ENCODE measurements at regions not wholly inside any gene's neighbourhood (a gene's known extent, or its start where the extent isn't known, plus 50 kb on each side); places are given as distances from the start of the nearest gene placed in this dataset.

DNA sequence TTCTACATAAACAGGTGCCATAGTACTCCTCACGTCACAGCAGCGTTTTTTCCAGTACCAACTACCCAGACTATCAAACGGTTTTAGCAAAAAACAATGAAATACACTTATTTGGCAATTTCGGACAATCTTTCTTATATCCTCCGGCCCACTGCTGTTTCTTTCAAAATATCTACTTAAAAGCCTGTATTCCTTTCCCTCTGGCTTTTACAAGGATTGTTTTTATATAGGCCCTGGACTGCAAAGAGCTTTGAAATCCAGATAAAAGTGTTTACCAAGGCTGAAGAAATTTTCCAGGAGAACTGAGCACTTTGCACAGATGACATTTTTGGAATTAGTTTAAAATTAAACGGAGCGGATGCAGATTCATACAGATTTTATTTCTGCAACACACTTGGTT is 255.9 kb upstream of the STARD13 start:
- Histone ChIP-seq H3K4me3 (ENCODE audit: low read depth, low read length) (peak overlapping the region; percentile 65), H3K9me3 (ENCODE audit: control insufficient read depth, insufficient read depth, low read depth, low read length) (no peaks in the 10 kb centered on the region), H3K36me3 (ENCODE audit: control insufficient read depth, insufficient read depth, low read length) (no peaks in the 10 kb centered on the region), H3K9ac (ENCODE audit: low read length) (peak overlapping the region; percentile 94), H3K4me1 (ENCODE audit: control insufficient read depth, insufficient read depth, low read length) (peaks cover 38% of the 10 kb centered on the region), H3K27me3 (ENCODE audit: control insufficient read depth, insufficient read depth, low read length) (no peaks in the 10 kb centered on the region), H3K27ac (ENCODE audit: low read depth, low read length) (peak overlapping the region; percentile 99)

DNA sequence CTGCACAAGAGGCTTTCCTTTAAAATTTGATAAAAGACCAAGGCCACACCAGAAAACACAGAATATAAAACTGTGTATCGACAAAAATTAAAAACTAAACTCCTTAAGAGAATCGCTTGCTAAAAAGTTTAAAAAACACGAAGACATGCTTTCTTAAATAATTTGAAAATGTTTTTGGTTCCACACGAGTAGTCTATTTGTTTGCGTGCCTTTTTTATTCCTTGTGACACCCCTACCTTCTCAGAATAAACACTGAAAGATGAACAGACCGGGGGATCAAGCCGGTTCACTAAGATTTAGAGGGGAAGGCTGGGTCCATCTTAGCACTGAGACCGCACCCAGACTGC is 256.4 kb upstream of the STARD13 start:
- Histone ChIP-seq H3K4me1 (ENCODE audit: control insufficient read depth, insufficient read depth, low read length) (peaks cover 38% of the 10 kb centered on the region), H3K9me3 (ENCODE audit: control insufficient read depth, insufficient read depth, low read depth, low read length) (no peaks in the 10 kb centered on the region), H3K27ac (ENCODE audit: low read depth, low read length) (peak overlapping the region; percentile 99), H3K4me3 (ENCODE audit: low read depth, low read length) (peak overlapping the region; percentile 65), H3K9ac (ENCODE audit: low read length) (peak overlapping the region; percentile 94), H3K27me3 (ENCODE audit: control insufficient read depth, insufficient read depth, low read length) (no peaks in the 10 kb centered on the region), H3K36me3 (ENCODE audit: control insufficient read depth, insufficient read depth, low read length) (no peaks in the 10 kb centered on the region)

DNA sequence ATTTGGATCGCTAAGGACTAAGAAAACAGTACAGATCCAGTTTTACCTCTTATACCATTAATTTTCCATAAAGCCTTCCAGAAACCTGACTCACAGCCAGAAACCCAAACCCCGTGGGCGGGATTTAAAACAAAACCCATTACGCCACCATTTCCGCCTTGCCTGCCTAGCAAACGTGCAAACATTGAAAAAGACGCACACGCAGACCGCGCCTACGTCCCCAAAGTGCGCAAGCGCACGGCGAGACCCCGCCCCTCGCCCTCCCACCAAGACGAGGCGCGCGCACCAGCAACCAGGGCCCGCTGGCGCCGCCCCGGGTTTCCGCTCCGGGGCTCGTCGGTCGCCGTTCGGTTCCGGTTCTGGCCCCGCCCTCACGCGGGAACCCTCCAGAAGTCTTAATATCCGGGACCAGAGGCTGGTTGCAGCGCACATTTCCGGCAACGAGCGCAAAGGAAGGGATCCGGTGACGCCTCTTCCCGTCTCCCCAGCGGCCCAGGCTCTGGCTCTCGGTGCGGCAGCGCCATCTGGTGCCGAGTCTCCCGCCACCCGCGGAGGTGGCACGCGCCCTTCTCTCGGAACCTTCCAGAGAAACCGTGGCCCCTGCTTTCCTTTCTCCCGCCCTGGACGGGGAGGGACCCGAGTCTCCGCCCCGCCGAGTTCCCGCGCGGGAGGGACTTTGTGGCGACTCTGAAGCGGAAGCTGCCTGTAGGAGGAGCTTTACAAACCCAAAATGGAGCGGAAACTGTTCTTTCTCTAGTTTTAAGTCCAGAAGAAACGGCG is 256.9 kb upstream of the STARD13 start:
- peak overlapping the region; percentile 99 for H3K27ac ChIP-seq (ENCODE audit: low read depth, low read length)
- peak overlapping the region; percentile 65 for H3K4me3 ChIP-seq (ENCODE audit: low read depth, low read length)
- H3K9me3 ChIP-seq (ENCODE audit: control insufficient read depth, insufficient read depth, low read depth, low read length) = no peaks in the 10 kb centered on the region
- no peaks in the 10 kb centered on the region for H3K27me3 ChIP-seq (ENCODE audit: control insufficient read depth, insufficient read depth, low read length)
- peaks cover 38% of the 10 kb centered on the region for H3K4me1 ChIP-seq (ENCODE audit: control insufficient read depth, insufficient read depth, low read length)
- H3K9ac ChIP-seq (ENCODE audit: low read length) = peak overlapping the region; percentile 94
- H3K36me3 ChIP-seq (ENCODE audit: control insufficient read depth, insufficient read depth, low read length) = no peaks in the 10 kb centered on the region

DNA sequence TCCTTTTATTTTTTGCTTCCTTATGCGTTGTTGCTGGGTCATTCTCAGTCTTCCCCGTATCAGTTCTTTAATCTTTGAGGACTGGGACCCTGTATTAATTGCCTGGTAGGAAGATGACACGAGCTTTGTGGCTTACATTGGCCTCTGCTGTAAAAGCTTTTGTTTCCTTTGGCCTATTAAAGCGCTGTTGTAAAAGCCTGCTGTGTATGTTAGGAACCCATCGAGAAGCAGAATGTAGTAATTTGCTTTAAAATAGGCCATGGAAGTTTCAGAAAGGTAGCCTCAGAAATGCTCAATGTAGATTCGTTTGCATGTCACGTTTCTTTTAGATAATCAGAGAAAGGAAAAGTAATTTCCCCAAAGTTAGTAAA is 257.5 kb upstream of the STARD13 start:
- Histone ChIP-seq H3K27me3 (ENCODE audit: control insufficient read depth, insufficient read depth, low read length) (no peaks in the 10 kb centered on the region), H3K4me3 (ENCODE audit: low read depth, low read length) (peak overlapping the region; percentile 65), H3K9me3 (ENCODE audit: control insufficient read depth, insufficient read depth, low read depth, low read length) (no peaks in the 10 kb centered on the region), H3K27ac (ENCODE audit: low read depth, low read length) (peak overlapping the region; percentile 99), H3K4me1 (ENCODE audit: control insufficient read depth, insufficient read depth, low read length) (peaks cover 33% of the 10 kb centered on the region), H3K36me3 (ENCODE audit: control insufficient read depth, insufficient read depth, low read length) (no peaks in the 10 kb centered on the region), H3K9ac (ENCODE audit: low read length) (peak overlapping the region; percentile 94)

DNA sequence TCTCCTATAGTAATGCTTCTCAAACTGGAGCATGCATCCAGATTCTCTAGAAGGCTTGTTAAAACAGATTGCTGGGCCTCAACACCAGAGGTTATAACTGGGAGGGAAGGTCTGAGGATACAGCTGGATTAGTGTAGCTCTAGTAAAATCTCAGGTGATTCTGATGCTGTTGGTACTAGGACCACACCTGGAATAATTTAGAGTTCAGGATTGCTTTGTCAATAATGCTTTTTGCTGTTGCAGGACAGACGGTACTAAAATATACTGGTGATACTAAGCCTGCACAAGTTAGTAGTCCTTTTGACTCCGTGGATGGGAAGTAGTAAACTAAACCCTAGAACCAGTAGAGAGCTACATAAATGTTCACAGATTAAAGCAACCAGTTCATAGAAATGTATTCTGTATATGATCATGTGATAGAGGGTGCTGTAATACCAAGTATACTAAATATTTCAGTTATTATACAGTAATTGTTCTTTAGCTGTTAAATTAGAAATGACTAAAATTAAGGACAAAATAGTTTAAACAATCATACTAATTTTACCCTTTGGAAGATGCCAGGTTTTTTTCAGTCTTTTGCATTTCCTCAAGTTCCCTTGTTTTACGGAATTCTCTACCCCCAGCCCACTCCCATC is 258.2 kb upstream of the STARD13 start:
- H3K9ac ChIP-seq (ENCODE audit: low read length) = peak overlapping the region; percentile 94
- H3K36me3 ChIP-seq (ENCODE audit: control insufficient read depth, insufficient read depth, low read length) = no peaks in the 10 kb centered on the region
- H3K27ac ChIP-seq (ENCODE audit: low read depth, low read length) = peak overlapping the region; percentile 99
- no peaks in the 10 kb centered on the region for H3K9me3 ChIP-seq (ENCODE audit: control insufficient read depth, insufficient read depth, low read depth, low read length)
- H3K27me3 ChIP-seq (ENCODE audit: control insufficient read depth, insufficient read depth, low read length) = no peaks in the 10 kb centered on the region
- peaks cover 29% of the 10 kb centered on the region for H3K4me1 ChIP-seq (ENCODE audit: control insufficient read depth, insufficient read depth, low read length)
- peak overlapping the region; percentile 65 for H3K4me3 ChIP-seq (ENCODE audit: low read depth, low read length)

DNA sequence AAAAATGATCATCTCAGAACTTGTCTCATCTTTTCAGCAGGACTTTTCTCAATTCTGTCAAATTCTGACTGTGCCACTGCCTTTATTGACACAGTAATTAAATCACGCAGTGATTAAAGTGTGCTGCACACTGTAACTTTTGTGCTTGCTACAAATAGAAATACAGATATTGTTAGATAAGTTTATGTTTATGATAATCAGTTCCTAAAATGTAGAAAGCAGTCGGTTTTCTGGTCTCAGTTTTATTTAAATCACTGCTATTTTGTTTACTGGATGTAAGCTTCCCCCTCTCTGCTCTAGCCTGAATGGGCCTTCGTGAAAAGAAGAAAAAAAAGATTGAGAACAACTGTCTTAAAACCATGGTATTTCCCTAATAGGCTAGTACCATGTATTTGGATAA is 258.8 kb upstream of the STARD13 start:
- Histone ChIP-seq H3K4me3 (ENCODE audit: low read depth, low read length) (peak overlapping the region; percentile 65), H3K27me3 (ENCODE audit: control insufficient read depth, insufficient read depth, low read length) (no peaks in the 10 kb centered on the region)

DNA sequence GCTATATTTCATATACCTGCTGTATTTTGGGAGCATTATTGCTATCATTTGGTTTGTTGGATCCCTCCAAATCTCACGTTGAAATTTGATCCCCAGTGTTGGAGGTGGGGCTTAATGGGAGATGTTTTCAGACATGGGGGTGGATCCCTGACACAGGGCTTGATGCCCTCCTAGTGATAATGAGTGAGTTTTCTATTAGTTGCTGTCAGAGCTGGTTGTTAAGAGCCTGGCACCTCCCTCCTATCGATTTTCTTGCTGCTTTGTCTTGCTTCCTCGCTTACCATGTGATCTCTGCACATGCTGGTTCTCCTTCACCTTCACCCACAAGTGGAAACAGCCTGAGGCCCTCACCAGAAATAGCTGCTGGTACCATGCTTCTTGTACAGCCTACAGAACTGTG is 259.9 kb upstream of the STARD13 start:
- no peaks in the 10 kb centered on the region for H3K36me3 ChIP-seq (ENCODE audit: control insufficient read depth, insufficient read depth, low read length)
- no peak overlapping the region for H3K4me3 ChIP-seq (ENCODE audit: low read depth, low read length)
- no peaks in the 10 kb centered on the region for H3K27me3 ChIP-seq (ENCODE audit: control insufficient read depth, insufficient read depth, low read length)
- no peak overlapping the region for H3K9ac ChIP-seq (ENCODE audit: low read length)
- H3K4me1 ChIP-seq (ENCODE audit: control insufficient read depth, insufficient read depth, low read length) = peaks cover 29% of the 10 kb centered on the region
- no peaks in the 10 kb centered on the region for H3K9me3 ChIP-seq (ENCODE audit: control insufficient read depth, insufficient read depth, low read depth, low read length)
- H3K27ac ChIP-seq (ENCODE audit: low read depth, low read length) = no peak overlapping the region

More for the DNA sequence above, 258.8 kb upstream of the STARD13 start:
- Histone ChIP-seq H3K36me3 (ENCODE audit: control insufficient read depth, insufficient read depth, low read length) (no peaks in the 10 kb centered on the region), H3K27ac (ENCODE audit: low read depth, low read length) (no peak overlapping the region), H3K4me1 (ENCODE audit: control insufficient read depth, insufficient read depth, low read length) (peaks cover 29% of the 10 kb centered on the region), H3K9me3 (ENCODE audit: control insufficient read depth, insufficient read depth, low read depth, low read length) (no peaks in the 10 kb centered on the region), H3K9ac (ENCODE audit: low read length) (no peak overlapping the region)

DNA sequence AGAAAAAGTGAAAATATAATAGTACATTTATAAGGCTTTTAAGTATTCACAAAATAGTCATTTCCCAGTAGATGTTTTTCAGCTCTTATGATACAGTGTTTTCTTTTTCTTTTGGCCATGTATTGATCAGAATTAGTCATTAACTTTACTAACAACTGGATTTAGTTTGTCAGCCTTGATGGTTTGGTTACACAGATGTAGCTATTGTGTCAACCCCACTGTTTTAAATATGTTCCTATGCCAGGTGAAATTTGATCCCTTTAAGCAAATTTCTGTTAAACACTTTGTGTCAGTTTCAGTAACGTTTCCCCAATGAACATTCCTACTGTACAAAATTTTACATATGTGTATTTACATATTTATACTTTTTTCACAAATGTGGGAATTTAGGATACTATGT is 261.5 kb upstream of the STARD13 start:
- Histone ChIP-seq H3K27ac (ENCODE audit: low read depth, low read length) (no peak overlapping the region), H3K9me3 (ENCODE audit: control insufficient read depth, insufficient read depth, low read depth, low read length) (no peaks in the 10 kb centered on the region), H3K27me3 (ENCODE audit: control insufficient read depth, insufficient read depth, low read length) (no peaks in the 10 kb centered on the region), H3K9ac (ENCODE audit: low read length) (no peak overlapping the region), H3K4me3 (ENCODE audit: low read depth, low read length) (no peak overlapping the region), H3K36me3 (ENCODE audit: control insufficient read depth, insufficient read depth, low read length) (no peaks in the 10 kb centered on the region), H3K4me1 (ENCODE audit: control insufficient read depth, insufficient read depth, low read length) (peaks cover 15% of the 10 kb centered on the region)

DNA sequence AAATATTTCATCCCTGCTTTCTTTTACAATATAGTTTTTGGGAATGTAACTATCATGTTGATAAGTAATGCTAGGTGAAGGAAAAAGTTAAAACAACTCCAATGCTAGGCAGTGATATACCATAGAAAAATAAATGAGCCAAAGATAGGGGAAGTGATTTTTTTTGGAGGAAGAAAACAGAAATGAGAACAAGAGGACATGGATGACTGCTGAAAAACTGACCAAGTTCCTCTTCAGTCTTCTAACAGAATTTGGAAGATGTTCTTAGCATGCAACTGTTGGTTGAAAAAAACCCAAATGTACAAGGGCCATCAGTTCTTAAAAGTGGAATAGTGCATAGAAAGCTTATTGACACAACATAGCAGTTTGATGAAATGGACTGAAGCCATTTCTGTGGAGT is 262.5 kb upstream of the STARD13 start:
- Histone ChIP-seq H3K4me1 (ENCODE audit: control insufficient read depth, insufficient read depth, low read length) (peaks cover 15% of the 10 kb centered on the region), H3K27ac (ENCODE audit: low read depth, low read length) (no peak overlapping the region), H3K9ac (ENCODE audit: low read length) (no peak overlapping the region), H3K9me3 (ENCODE audit: control insufficient read depth, insufficient read depth, low read depth, low read length) (no peaks in the 10 kb centered on the region), H3K27me3 (ENCODE audit: control insufficient read depth, insufficient read depth, low read length) (no peaks in the 10 kb centered on the region), H3K4me3 (ENCODE audit: low read depth, low read length) (no peak overlapping the region), H3K36me3 (ENCODE audit: control insufficient read depth, insufficient read depth, low read length) (no peaks in the 10 kb centered on the region)

DNA sequence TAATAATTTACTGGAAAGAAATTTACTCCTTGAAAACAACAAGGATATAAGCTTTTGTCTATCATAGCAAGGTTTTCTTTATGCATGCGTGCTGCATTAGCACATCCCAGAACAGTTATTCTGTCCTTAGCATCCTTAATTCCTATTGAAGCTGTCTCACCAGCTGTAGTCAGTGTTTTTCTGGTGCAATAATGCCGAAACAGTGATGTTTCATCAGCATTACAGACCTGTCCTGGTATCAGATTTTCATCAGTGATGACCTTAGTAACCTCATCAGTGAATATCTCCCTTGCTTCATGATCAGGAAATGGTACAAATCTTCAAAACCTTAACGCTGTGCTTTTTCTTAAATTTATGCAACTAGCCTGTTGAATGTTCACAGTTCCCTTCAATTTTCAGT is 264.7 kb upstream of the STARD13 start:
- peaks cover 4% of the 10 kb centered on the region; the same call in 1 of the 2 replicates for H3K4me1 ChIP-seq (ENCODE audit: control insufficient read depth, insufficient read depth, low read length)
- H3K27ac ChIP-seq (ENCODE audit: low read depth, low read length) = no peak overlapping the region

DNA sequence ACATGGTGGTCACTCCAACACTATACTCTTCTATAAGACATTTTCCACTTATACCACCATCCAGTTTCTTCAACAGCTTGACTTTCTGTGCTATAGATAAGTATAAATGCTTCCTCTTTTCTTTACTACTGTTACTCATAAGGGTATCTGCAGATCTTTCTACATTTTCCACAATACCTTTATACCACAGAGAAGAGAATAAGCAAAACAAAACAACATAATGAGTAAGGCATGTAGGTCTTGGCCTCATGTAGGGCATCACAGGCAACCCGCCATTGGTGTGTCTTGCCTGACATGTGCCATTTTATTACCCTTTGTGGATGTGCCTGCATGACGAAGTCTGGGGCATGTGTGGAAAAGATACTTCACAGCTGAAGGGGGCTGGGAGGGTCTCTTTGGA is 265.3 kb upstream of the STARD13 start:
- no peaks in the 10 kb centered on the region for H3K9me3 ChIP-seq (ENCODE audit: control insufficient read depth, insufficient read depth, low read depth, low read length)

More for the DNA sequence above, 264.7 kb upstream of the STARD13 start:
- Histone ChIP-seq H3K4me3 (ENCODE audit: low read depth, low read length) (no peak overlapping the region), H3K9me3 (ENCODE audit: control insufficient read depth, insufficient read depth, low read depth, low read length) (no peaks in the 10 kb centered on the region), H3K9ac (ENCODE audit: low read length) (no peak overlapping the region), H3K27me3 (ENCODE audit: control insufficient read depth, insufficient read depth, low read length) (no peaks in the 10 kb centered on the region), H3K36me3 (ENCODE audit: control insufficient read depth, insufficient read depth, low read length) (no peaks in the 10 kb centered on the region)

More for the DNA sequence above, 265.3 kb upstream of the STARD13 start:
- H3K9ac ChIP-seq (ENCODE audit: low read length) = no peak overlapping the region
- H3K27ac ChIP-seq (ENCODE audit: low read depth, low read length) = no peak overlapping the region
- H3K36me3 ChIP-seq (ENCODE audit: control insufficient read depth, insufficient read depth, low read length) = no peaks in the 10 kb centered on the region
- H3K27me3 ChIP-seq (ENCODE audit: control insufficient read depth, insufficient read depth, low read length) = no peaks in the 10 kb centered on the region
- no peak overlapping the region for H3K4me3 ChIP-seq (ENCODE audit: low read depth, low read length)
- H3K4me1 ChIP-seq (ENCODE audit: control insufficient read depth, insufficient read depth, low read length) = no peaks in the 10 kb centered on the region
